GM06990 (cell line): ENCODE measurements at regions not wholly inside any gene's neighbourhood (a gene's known extent, or its start where the extent isn't known, plus 50 kb on each side); places are given as distances from the start of the nearest gene placed in this dataset.

Experiments
- DNase-seq: peaks from one replicate; pipeline ENCODE4 v3.0.0-alpha.2; 2011; ENCODE audit not compliant: insufficient read length; ENCODE audit errors: extremely low read depth
- H3K27me3 ChIP-seq: replicated peaks from 2 replicates; pipeline ENCODE4 v1.6.0; 2011; ENCODE audit warnings: low read length; ENCODE audit not compliant: control insufficient read depth, insufficient read depth
- H3K36me3 ChIP-seq: 2 replicates; pipeline ENCODE4 v1.5.1; 2011; ENCODE audit warnings: low read length; ENCODE audit not compliant: control insufficient read depth, insufficient read depth
- H3K4me3 ChIP-seq: replicated peaks from 2 replicates; pipeline ENCODE4 v1.5.1; 2011; ENCODE audit warnings: low read depth, mild to moderate bottlenecking, control low read depth, low read length
- TF ChIP-seq, protein P1 (sequence below): IDR thresholded peaks from 2 replicates; pipeline ENCODE4 v1.5.1; 2011; ENCODE audit warnings: low read length, control low read depth, mild to moderate bottlenecking, inconsistent platforms; ENCODE audit not compliant: insufficient read depth, poor library complexity, severe bottlenecking

DNA sequence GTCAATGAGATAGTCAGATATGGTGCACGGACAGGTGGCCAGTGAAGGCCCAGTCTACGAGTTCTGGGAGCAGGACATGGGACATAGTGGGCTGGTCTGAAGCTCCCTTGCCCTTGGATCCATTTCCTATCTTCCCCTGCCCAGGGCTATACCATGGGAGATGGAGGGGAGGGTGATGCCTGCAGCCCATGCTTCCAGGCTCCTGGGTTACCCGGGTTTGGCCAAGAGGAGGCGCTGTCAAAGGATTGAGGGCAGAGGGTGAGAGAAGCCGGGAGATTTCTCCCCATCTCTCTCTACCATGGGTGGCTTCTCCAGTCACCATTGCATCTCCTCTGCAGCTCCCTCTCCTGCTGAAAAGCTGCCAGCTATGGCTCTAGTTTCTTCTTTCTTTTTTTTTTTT lies 52.8 kb upstream of the LHX5 start:
- TF ChIP-seq, protein P1, sequence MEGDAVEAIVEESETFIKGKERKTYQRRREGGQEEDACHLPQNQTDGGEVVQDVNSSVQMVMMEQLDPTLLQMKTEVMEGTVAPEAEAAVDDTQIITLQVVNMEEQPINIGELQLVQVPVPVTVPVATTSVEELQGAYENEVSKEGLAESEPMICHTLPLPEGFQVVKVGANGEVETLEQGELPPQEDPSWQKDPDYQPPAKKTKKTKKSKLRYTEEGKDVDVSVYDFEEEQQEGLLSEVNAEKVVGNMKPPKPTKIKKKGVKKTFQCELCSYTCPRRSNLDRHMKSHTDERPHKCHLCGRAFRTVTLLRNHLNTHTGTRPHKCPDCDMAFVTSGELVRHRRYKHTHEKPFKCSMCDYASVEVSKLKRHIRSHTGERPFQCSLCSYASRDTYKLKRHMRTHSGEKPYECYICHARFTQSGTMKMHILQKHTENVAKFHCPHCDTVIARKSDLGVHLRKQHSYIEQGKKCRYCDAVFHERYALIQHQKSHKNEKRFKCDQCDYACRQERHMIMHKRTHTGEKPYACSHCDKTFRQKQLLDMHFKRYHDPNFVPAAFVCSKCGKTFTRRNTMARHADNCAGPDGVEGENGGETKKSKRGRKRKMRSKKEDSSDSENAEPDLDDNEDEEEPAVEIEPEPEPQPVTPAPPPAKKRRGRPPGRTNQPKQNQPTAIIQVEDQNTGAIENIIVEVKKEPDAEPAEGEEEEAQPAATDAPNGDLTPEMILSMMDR: no peak
- Histone ChIP-seq H3K4me3 (no peak overlapping the region), H3K27me3 (no peaks in the 10 kb centered on the region; the same call in none of the 2 replicates), H3K36me3 (no peaks in the 10 kb centered on the region)
- no peak for DNase-seq

- Histone ChIP-seq H3K4me3 (no peak overlapping the region), H3K36me3 (no peaks in the 10 kb centered on the region), H3K27me3 (no peaks in the 10 kb centered on the region; the same call in 1 of the 2 replicates)
- TF ChIP-seq, protein P1: no peak
- DNase-seq: no peak
Measured at GRCh38 chr12:113521708-113522107, 50.0 kb upstream of the LHX5 start.
